ENCODE measurements at regions not wholly inside any gene's neighbourhood (a gene's known extent, or its start where the extent isn't known, plus 50 kb on each side); places are given as distances from the start of the nearest gene placed in this dataset.
"Not testable (repeated sequence)": the region's sequence is repeated elsewhere in the genome, so short reads cannot be mapped to it uniquely, and the experiment has no call there.

DNA sequence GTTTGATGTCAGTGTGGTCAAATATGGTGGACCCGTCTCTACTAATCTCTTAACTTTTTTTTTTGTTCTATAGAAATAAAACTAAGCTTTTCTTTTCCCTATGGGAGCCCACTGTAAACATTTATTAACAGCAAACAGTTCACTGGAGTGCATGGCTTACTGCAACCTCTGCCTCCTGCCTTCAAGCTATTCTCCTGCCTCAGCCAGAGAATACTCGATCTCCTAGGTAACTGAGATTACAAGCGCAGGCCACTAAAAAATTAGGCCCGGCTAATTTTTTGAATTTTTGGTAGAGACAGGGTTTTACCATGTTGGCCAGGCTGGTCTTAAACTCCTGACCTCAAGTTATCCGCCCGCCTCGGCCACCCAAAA, 80.0 kb downstream of the PPIAL4G start:
- TF ChIP-seq MEF2A (IDR thresholded peaks at IDR 0.05; ENCODE audit: insufficient read depth, low read depth, low read length); POLR2AphosphoS5 (IDR thresholded peaks at IDR 0.05; ENCODE audit: low read length); IRF4 (IDR thresholded peaks at IDR 0.05; ENCODE audit: low read depth, low read length); FOXK2 (IDR thresholded peaks at IDR 0.05); SP1 (IDR thresholded peaks at IDR 0.05; ENCODE audit: low read depth, low read length); SREBF1 (IDR thresholded peaks at IDR 0.05; ENCODE audit: low read length); POLR2A (IDR thresholded peaks at IDR 0.05; ENCODE audit: low read depth, low read length); YBX1 (IDR thresholded peaks at IDR 0.05): not testable (repeated sequence)
- TF ChIP-seq, protein P1, sequence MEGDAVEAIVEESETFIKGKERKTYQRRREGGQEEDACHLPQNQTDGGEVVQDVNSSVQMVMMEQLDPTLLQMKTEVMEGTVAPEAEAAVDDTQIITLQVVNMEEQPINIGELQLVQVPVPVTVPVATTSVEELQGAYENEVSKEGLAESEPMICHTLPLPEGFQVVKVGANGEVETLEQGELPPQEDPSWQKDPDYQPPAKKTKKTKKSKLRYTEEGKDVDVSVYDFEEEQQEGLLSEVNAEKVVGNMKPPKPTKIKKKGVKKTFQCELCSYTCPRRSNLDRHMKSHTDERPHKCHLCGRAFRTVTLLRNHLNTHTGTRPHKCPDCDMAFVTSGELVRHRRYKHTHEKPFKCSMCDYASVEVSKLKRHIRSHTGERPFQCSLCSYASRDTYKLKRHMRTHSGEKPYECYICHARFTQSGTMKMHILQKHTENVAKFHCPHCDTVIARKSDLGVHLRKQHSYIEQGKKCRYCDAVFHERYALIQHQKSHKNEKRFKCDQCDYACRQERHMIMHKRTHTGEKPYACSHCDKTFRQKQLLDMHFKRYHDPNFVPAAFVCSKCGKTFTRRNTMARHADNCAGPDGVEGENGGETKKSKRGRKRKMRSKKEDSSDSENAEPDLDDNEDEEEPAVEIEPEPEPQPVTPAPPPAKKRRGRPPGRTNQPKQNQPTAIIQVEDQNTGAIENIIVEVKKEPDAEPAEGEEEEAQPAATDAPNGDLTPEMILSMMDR (IDR thresholded peaks at IDR 0.05 in 2 of 3, conservative IDR thresholded peaks at IDR 0.05 in 1 of 3; ENCODE audit: control insufficient read depth in 2 of 3, extremely low read depth in 1 of 3, insufficient read depth in 1 of 3, low read depth in 3 of 3, low read length in 3 of 3): not testable (repeated sequence)
- TF ChIP-seq, protein P2, sequence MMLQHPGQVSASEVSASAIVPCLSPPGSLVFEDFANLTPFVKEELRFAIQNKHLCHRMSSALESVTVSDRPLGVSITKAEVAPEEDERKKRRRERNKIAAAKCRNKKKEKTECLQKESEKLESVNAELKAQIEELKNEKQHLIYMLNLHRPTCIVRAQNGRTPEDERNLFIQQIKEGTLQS (IDR thresholded peaks at IDR 0.05; ENCODE audit: borderline replicate concordance, extremely low read depth, low read depth, low read length): not testable (repeated sequence)
- TF ChIP-seq, protein P3, sequence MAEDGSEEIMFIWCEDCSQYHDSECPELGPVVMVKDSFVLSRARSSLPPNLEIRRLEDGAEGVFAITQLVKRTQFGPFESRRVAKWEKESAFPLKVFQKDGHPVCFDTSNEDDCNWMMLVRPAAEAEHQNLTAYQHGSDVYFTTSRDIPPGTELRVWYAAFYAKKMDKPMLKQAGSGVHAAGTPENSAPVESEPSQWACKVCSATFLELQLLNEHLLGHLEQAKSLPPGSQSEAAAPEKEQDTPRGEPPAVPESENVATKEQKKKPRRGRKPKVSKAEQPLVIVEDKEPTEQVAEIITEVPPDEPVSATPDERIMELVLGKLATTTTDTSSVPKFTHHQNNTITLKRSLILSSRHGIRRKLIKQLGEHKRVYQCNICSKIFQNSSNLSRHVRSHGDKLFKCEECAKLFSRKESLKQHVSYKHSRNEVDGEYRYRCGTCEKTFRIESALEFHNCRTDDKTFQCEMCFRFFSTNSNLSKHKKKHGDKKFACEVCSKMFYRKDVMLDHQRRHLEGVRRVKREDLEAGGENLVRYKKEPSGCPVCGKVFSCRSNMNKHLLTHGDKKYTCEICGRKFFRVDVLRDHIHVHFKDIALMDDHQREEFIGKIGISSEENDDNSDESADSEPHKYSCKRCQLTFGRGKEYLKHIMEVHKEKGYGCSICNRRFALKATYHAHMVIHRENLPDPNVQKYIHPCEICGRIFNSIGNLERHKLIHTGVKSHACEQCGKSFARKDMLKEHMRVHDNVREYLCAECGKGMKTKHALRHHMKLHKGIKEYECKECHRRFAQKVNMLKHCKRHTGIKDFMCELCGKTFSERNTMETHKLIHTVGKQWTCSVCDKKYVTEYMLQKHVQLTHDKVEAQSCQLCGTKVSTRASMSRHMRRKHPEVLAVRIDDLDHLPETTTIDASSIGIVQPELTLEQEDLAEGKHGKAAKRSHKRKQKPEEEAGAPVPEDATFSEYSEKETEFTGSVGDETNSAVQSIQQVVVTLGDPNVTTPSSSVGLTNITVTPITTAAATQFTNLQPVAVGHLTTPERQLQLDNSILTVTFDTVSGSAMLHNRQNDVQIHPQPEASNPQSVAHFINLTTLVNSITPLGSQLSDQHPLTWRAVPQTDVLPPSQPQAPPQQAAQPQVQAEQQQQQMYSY (CRISPR knock-in tag; IDR thresholded peaks at IDR 0.05): not testable (repeated sequence)
- TF ChIP-seq, protein P4, sequence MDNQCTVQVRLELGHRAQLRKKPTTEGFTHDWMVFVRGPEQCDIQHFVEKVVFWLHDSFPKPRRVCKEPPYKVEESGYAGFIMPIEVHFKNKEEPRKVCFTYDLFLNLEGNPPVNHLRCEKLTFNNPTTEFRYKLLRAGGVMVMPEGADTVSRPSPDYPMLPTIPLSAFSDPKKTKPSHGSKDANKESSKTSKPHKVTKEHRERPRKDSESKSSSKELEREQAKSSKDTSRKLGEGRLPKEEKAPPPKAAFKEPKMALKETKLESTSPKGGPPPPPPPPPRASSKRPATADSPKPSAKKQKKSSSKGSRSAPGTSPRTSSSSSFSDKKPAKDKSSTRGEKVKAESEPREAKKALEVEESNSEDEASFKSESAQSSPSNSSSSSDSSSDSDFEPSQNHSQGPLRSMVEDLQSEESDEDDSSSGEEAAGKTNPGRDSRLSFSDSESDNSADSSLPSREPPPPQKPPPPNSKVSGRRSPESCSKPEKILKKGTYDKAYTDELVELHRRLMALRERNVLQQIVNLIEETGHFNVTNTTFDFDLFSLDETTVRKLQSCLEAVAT (IDR thresholded peaks at IDR 0.05): not testable (repeated sequence)
- TF ChIP-seq, protein P5, sequence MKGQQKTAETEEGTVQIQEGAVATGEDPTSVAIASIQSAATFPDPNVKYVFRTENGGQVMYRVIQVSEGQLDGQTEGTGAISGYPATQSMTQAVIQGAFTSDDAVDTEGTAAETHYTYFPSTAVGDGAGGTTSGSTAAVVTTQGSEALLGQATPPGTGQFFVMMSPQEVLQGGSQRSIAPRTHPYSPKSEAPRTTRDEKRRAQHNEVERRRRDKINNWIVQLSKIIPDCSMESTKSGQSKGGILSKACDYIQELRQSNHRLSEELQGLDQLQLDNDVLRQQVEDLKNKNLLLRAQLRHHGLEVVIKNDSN (IDR thresholded peaks at IDR 0.05; ENCODE audit: borderline replicate concordance, extremely low read length, insufficient read depth, low read depth, low read length): not testable (repeated sequence)
- TF ChIP-seq, protein P6, sequence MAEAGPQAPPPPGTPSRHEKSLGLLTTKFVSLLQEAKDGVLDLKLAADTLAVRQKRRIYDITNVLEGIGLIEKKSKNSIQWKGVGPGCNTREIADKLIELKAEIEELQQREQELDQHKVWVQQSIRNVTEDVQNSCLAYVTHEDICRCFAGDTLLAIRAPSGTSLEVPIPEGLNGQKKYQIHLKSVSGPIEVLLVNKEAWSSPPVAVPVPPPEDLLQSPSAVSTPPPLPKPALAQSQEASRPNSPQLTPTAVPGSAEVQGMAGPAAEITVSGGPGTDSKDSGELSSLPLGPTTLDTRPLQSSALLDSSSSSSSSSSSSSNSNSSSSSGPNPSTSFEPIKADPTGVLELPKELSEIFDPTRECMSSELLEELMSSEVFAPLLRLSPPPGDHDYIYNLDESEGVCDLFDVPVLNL (IDR thresholded peaks at IDR 0.05; ENCODE audit: low read depth, low read length): not testable (repeated sequence)
